Mesendoderm (in vitro differentiated cells): ENCODE measurements at regions not wholly inside any gene's neighbourhood (a gene's known extent, or its start where the extent isn't known, plus 50 kb on each side); places are given as distances from the start of the nearest gene placed in this dataset.
"Not testable (repeated sequence)": the region's sequence is repeated elsewhere in the genome, so short reads cannot be mapped to it uniquely, and the experiment has no call there.

Experiments used
- DNase-seq: peaks from one replicate; pipeline ENCODE4 v3.0.0; 2013
- H2AK5ac ChIP-seq: 2 replicates; pipeline ENCODE4 v1.6.1; 2013; ENCODE audit warnings: low read length, inconsistent platforms
- H2BK120ac ChIP-seq: 2 replicates; pipeline ENCODE4 v1.6.1; 2013; ENCODE audit warnings: low read depth, mild to moderate bottlenecking, low read length, moderate library complexity, mixed read lengths
- H2BK15ac ChIP-seq: replicated peaks from 2 replicates; pipeline ENCODE4 v1.6.1; 2013; ENCODE audit warnings: low read depth, mild to moderate bottlenecking, moderate library complexity
- H2BK5ac ChIP-seq: 2 replicates; pipeline ENCODE4 v1.6.1; 2013; ENCODE audit warnings: low read length, inconsistent platforms
- H3K18ac ChIP-seq: 2 replicates; pipeline ENCODE4 v1.6.1; 2013; ENCODE audit warnings: mild to moderate bottlenecking, low read length, mixed read lengths
- H3K23ac ChIP-seq: one replicate; pipeline ENCODE4 v1.6.1; 2013; ENCODE audit warnings: low read length
- H3K27ac ChIP-seq: 2 replicates; pipeline ENCODE4 v1.5.1; 2013; ENCODE audit warnings: low read depth, mild to moderate bottlenecking, inconsistent platforms, low read length, moderate library complexity
- H3K27me3 ChIP-seq: 2 replicates; pipeline ENCODE4 v1.6.1; 2013; ENCODE audit warnings: low read length, control low read depth, mild to moderate bottlenecking, inconsistent platforms; ENCODE audit not compliant: insufficient read depth, poor library complexity
- H3K36me3 ChIP-seq: 2 replicates; pipeline ENCODE4 v1.6.1; 2013; ENCODE audit warnings: low read length, inconsistent platforms; ENCODE audit not compliant: control insufficient read depth, insufficient read depth
- H3K4ac ChIP-seq: one replicate; pipeline ENCODE4 v1.6.1; 2013; ENCODE audit warnings: low read depth, mild to moderate bottlenecking, low read length, moderate library complexity
- H3K4me1 ChIP-seq: 2 replicates; pipeline ENCODE4 v1.6.1; 2013; ENCODE audit warnings: low read depth, low read length, inconsistent platforms; ENCODE audit not compliant: control insufficient read depth
- H3K4me2 ChIP-seq: 2 replicates; pipeline ENCODE4 v1.6.1; 2013; ENCODE audit warnings: low read length
- H3K4me3 ChIP-seq: 2 replicates; pipeline ENCODE4 v1.5.1; 2013; ENCODE audit warnings: mild to moderate bottlenecking, low read length
- H3K56ac ChIP-seq: one replicate; pipeline ENCODE4 v1.6.1; 2013; ENCODE audit warnings: low read length
- H3K79me1 ChIP-seq: 2 replicates; pipeline ENCODE4 v1.6.1; 2013; ENCODE audit warnings: low read length, inconsistent platforms
- H3K79me2 ChIP-seq: 2 replicates; pipeline ENCODE4 v1.6.1; 2013; ENCODE audit warnings: mild to moderate bottlenecking, low read length; ENCODE audit not compliant: control insufficient read depth, insufficient read depth
- H3K9ac ChIP-seq: 2 replicates; pipeline ENCODE4 v1.6.1; 2013; ENCODE audit warnings: low read length, inconsistent platforms
- H4K5ac ChIP-seq: one replicate; pipeline ENCODE4 v1.6.1; 2013; ENCODE audit warnings: low read length
- H4K8ac ChIP-seq: one replicate; pipeline ENCODE4 v1.6.1; 2013; ENCODE audit warnings: low read depth, mild to moderate bottlenecking, control low read depth, low read length, moderate library complexity
- WGBS: extraction: QIAGEN DNeasy Blood & Tissue Kit; methylation state at CpG from one replicate; pipeline ENCODE4 v1.1.7; 2013; ENCODE audit warnings: low lambda C conversion rate, missing lambda C conversion rate; ENCODE audit not compliant: insufficient coverage; ENCODE audit errors: extremely low coverage; 5-methylcytosine and 5-hydroxymethylcytosine counted together

GRCh38 chr10:2887391-2888070 is 179.8 kb upstream of the PFKP start:
- WGBS, result no CpG with 5 or more reads among the region's 12 CpGs

DNA sequence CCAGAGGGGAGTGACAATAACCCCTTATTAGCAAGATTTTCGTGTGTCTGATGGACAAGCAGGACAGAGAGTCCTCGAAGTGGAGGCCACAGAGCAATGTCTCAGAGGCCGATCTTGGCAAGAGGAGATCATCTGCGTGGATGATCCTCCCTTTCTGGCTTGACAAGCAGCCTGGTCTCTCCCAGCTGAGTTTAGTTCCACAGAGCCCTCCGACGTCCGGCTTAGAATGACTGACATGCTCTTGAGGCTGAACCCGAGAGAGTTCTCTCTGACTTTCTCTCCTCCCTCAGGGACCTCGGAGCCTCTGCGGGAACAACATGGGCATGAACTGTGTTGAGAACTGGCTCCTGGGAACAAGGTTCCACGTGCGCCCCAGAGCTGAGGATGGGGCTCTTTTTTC is 180.7 kb upstream of the PFKP start:
- no peaks in the 10 kb centered on the region for H3K27me3 ChIP-seq
- H4K5ac ChIP-seq, result no peak overlapping the region
- H3K4ac ChIP-seq, result no peak overlapping the region
- no peaks in the 10 kb centered on the region for H3K79me1 ChIP-seq
- H3K4me2 ChIP-seq, result no peak overlapping the region
- no peaks in the 10 kb centered on the region for H3K79me2 ChIP-seq
- H4K8ac ChIP-seq, result no peak overlapping the region
- no peak overlapping the region for H2AK5ac ChIP-seq
- no peak overlapping the region for H3K23ac ChIP-seq
- H3K56ac ChIP-seq, result no peak overlapping the region
- H3K9ac ChIP-seq, result no peak overlapping the region
- no peaks in the 10 kb centered on the region for H3K4me1 ChIP-seq
- WGBS, result no CpG with 5 or more reads among the region's 12 CpGs
- no peak for DNase-seq
- H2BK15ac ChIP-seq, result no peak overlapping the region
- no peak overlapping the region for H3K4me3 ChIP-seq
- no peak overlapping the region for H3K18ac ChIP-seq
- no peaks in the 10 kb centered on the region for H3K36me3 ChIP-seq
- H2BK120ac ChIP-seq, result no peak overlapping the region
- H3K27ac ChIP-seq, result no peak overlapping the region
- no peak overlapping the region for H2BK5ac ChIP-seq

More at GRCh38 chr10:2887391-2888070, 179.8 kb upstream of the PFKP start:
- Histone ChIP-seq H3K4me1 (no peaks in the 10 kb centered on the region), H3K36me3 (no peaks in the 10 kb centered on the region), H3K79me1 (no peaks in the 10 kb centered on the region), H3K56ac (no peak overlapping the region), H3K4ac (no peak overlapping the region), H4K5ac (no peak overlapping the region), H3K27ac (no peak overlapping the region), H2BK5ac (no peak overlapping the region), H3K4me3 (no peak overlapping the region), H3K4me2 (no peak overlapping the region), H3K79me2 (no peaks in the 10 kb centered on the region), H3K9ac (no peak overlapping the region), H4K8ac (no peak overlapping the region), H2AK5ac (no peak overlapping the region), H3K27me3 (no peaks in the 10 kb centered on the region), H3K18ac (no peak overlapping the region), H2BK120ac (no peak overlapping the region), H2BK15ac (no peak overlapping the region), H3K23ac (no peak overlapping the region)
- no peak for DNase-seq

DNA sequence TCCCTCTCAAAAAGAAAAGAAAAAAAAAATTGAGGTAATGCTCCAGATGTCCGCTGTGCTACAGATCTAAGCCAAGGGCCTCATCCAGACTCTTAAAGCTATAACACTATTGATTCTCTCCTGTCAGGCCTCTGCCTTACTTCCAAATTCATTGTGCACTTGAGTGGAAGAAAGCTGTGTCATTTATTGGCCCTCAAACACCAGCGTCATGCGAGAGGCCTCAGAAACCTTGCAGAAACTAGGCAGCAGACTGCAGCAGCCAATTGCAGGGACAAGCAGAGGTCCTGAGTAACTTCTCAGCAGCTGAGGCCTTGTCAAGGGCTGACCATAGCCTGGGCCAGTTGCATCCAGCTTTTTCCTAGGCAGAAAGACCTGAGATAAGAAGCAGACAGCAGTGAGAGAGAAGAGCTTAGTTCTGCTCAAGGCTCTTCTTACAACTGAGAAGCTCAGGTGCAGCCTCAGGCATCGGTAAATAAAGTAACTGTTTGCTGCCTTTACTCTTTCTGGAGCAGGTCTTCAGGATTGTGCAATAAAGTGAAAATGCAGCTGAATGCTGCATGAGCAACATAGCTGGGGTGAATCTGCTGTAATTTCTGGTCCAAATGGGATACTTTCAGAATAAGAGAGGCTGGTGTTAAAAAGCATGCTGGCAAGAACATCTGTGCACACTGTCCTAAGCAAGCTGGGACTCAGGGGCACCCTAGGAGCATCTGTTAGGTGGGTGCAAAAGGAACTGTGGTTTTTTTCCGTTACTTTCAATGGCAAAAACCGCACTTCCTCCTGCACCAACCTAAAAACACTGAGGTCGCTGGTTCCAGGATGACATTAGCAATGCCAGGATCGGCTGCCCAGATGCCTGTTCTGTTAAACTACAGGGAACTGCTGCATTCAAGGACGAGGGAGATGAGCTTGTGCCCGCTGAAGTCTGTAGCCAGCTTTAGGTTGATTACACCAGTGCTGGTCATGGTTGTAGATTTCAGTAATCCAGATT is 181.8 kb upstream of the PFKP start:
- Histone ChIP-seq H3K27ac (no peak overlapping the region), H4K8ac (no peak overlapping the region), H3K56ac (no peak overlapping the region), H3K9ac (no peak overlapping the region), H3K27me3 (no peaks in the 10 kb centered on the region), H3K4me1 (no peaks in the 10 kb centered on the region), H4K5ac (no peak overlapping the region), H2BK5ac (no peak overlapping the region), H3K36me3 (no peaks in the 10 kb centered on the region), H3K4me3 (no peak overlapping the region), H2BK120ac (no peak overlapping the region), H2AK5ac (no peak overlapping the region), H3K4ac (no peak overlapping the region), H3K79me2 (no peaks in the 10 kb centered on the region), H3K23ac (no peak overlapping the region), H3K79me1 (no peaks in the 10 kb centered on the region), H3K18ac (no peak overlapping the region), H2BK15ac (no peak overlapping the region), H3K4me2 (no peak overlapping the region)
- no CpG with 5 or more reads among the region's 10 CpGs for WGBS
- DNase-seq, result no peak

GRCh38 chr10:2883983-2884540 is 183.3 kb upstream of the PFKP start:
- H2BK5ac ChIP-seq, result not testable (repeated sequence)

GRCh38 chr10:2883238-2883637 is 184.1 kb upstream of the PFKP start:
- Histone ChIP-seq H3K18ac (no peak overlapping the region), H3K4me3 (no peak overlapping the region), H2BK15ac (no peak overlapping the region), H3K4ac (no peak overlapping the region), H3K27me3 (no peaks in the 10 kb centered on the region), H4K8ac (no peak overlapping the region), H3K4me2 (no peak overlapping the region), H3K4me1 (no peaks in the 10 kb centered on the region), H3K23ac (no peak overlapping the region), H3K9ac (no peak overlapping the region), H2AK5ac (no peak overlapping the region), H4K5ac (no peak overlapping the region), H3K79me2 (no peaks in the 10 kb centered on the region), H3K27ac (no peak overlapping the region), H3K79me1 (no peaks in the 10 kb centered on the region), H2BK120ac (no peak overlapping the region), H2BK5ac (no peak overlapping the region), H3K56ac (no peak overlapping the region), H3K36me3 (no peaks in the 10 kb centered on the region)
- DNase-seq, result no peak
- no CpG with 5 or more reads among the region's 1 CpG for WGBS

More at GRCh38 chr10:2883983-2884540, 183.3 kb upstream of the PFKP start:
- not testable (repeated sequence) for H2BK120ac ChIP-seq, H3K79me1 ChIP-seq, H3K79me2 ChIP-seq, H3K4me2 ChIP-seq, H2BK15ac ChIP-seq, H3K27ac ChIP-seq, H3K18ac ChIP-seq, H3K9ac ChIP-seq, H3K4me1 ChIP-seq, DNase-seq, H4K5ac ChIP-seq, H3K56ac ChIP-seq, H3K23ac ChIP-seq, H2AK5ac ChIP-seq, H3K4ac ChIP-seq, H3K27me3 ChIP-seq, H3K4me3 ChIP-seq, H3K36me3 ChIP-seq, H4K8ac ChIP-seq
- WGBS, result no CpG with 5 or more reads among the region's 4 CpGs
